Hematopoietic multipotent progenitor cell (in vitro differentiated cells): ENCODE measurements at regions not wholly inside any gene's neighbourhood (a gene's known extent, or its start where the extent isn't known, plus 50 kb on each side); places are given as distances from the start of the nearest gene placed in this dataset.
"Not testable (repeated sequence)": the region's sequence is repeated elsewhere in the genome, so short reads cannot be mapped to it uniquely, and the experiment has no call there.

Source experiments
- DNase-seq, 3 donors: peaks; one replicate each; pipeline ENCODE4 v3.0.0-alpha.2; 2011 to 2015; ENCODE audit warnings: low read depth in 2 of 3, low spot score in 2 of 3

GRCh38 chr5:87756951-87757350, 344.2 kb upstream of the CCNH start:
- DNase-seq, result no peak

GRCh38 chr5:87755360-87755759, 342.6 kb upstream of the CCNH start:
- no peak for DNase-seq

GRCh38 chr5:87754009-87754757, 341.5 kb upstream of the CCNH start:
- DNase-seq, result no peak

GRCh38 chr5:87752362-87752761, 339.6 kb upstream of the CCNH start:
- no peak for DNase-seq

- DNase-seq, result no peak
Measured at GRCh38 chr5:87751824-87752223, 339.1 kb upstream of the CCNH start.

- DNase-seq, result no peak
Measured at GRCh38 chr5:87746891-87747377, 334.2 kb upstream of the CCNH start.

GRCh38 chr5:87746341-87746740, 333.6 kb upstream of the CCNH start:
- no peak for DNase-seq

- no peak for DNase-seq
Measured at GRCh38 chr5:87741881-87742280, 329.2 kb upstream of the CCNH start.

GRCh38 chr5:87735923-87736322, 323.2 kb upstream of the CCNH start:
- no peak for DNase-seq

- DNase-seq, result no peak
Measured at GRCh38 chr5:87733897-87734296, 321.2 kb upstream of the CCNH start.

- DNase-seq, result no peak
Measured at GRCh38 chr5:87732875-87733768, 320.4 kb upstream of the CCNH start.

GRCh38 chr5:87729781-87730180, 317.1 kb upstream of the CCNH start:
- no peak for DNase-seq

GRCh38 chr5:87722286-87722685, 309.6 kb upstream of the CCNH start:
- DNase-seq, result no peak

- DNase-seq, result not testable (repeated sequence)
Measured at GRCh38 chr5:87718224-87718925, 305.6 kb upstream of the CCNH start.

- DNase-seq, result no peak
Measured at GRCh38 chr5:87717761-87718160, 305.0 kb upstream of the CCNH start.

GRCh38 chr5:87705876-87706275, 293.1 kb upstream of the CCNH start:
- no peak for DNase-seq

GRCh38 chr5:87686975-87687374, 274.2 kb upstream of the CCNH start:
- DNase-seq, result no peak

GRCh38 chr5:87686018-87686417, 273.3 kb upstream of the CCNH start:
- no peak for DNase-seq

- DNase-seq, result no peak
Measured at GRCh38 chr5:87674235-87674634, 261.5 kb upstream of the CCNH start.

- DNase-seq, result no peak
Measured at GRCh38 chr5:87671146-87671545, 258.4 kb upstream of the CCNH start.

GRCh38 chr5:87665166-87665565, 252.4 kb upstream of the CCNH start:
- no peak for DNase-seq
